HepG2 (cell line): ENCODE measurements at regions not wholly inside any gene's neighbourhood (a gene's known extent, or its start where the extent isn't known, plus 50 kb on each side); places are given as distances from the start of the nearest gene placed in this dataset.

ENCODE experiments used
- ATAC-seq: fragments of 200-7000 bp; cut with Tn5 transposase; 3 replicates; pipeline ENCODE4 v1.9.1; 2020; ENCODE audit warnings: mild to moderate bottlenecking, moderate library complexity
- BruUV-seq: library from RNA; stranded (reverse); fragments of 400-500 nt; replicated peaks from 2 replicates; lab custom pipeline; 2021; lab: Mats Ljungman, UMichigan
- CTCF ChIA-PET: fragments of 300-600 bp; formaldehyde crosslinking; extraction: SDS; loops from one replicate; lab custom pipeline; 2021; ENCODE audit warnings: low total read pairs, inconsistent platforms, low intra/inter-chr PET ratio; lab: Yijun Ruan, JAX
- POLR2A ChIA-PET: fragments of 350-600 bp; sonication (Branson Sonifier 250); formaldehyde crosslinking; loops from one replicate; lab custom pipeline; 2020; ENCODE audit warnings: antibody characterized with exemption, inconsistent platforms; lab: Yijun Ruan, JAX
- DNase-seq: peaks from one replicate; pipeline ENCODE4 v3.0.0-alpha.2; 2015; ENCODE audit warnings: low spot score
- FAIRE-seq: peaks from 3 replicates; lab custom pipeline; 2011; peaks lifted over from hg19 to GRCh38; lab: Jason Lieb, UNC
- H2AFZ ChIP-seq: one replicate; pipeline ENCODE4 v1.6.1; 2011; ENCODE audit warnings: low read length, inconsistent platforms
- H3K27ac ChIP-seq: fragments of 300-600 bp; 3 replicates; pipeline ENCODE4 v1.8.0; 2011; ENCODE audit warnings: mixed run types, mild to moderate bottlenecking, mixed read lengths, low read length, inconsistent platforms; ENCODE audit not compliant: insufficient read depth; ENCODE audit errors: extremely low read length
- H3K27me3 ChIP-seq, 2 experiments: fragments of 200-600 bp in 1 of 2; 2 replicates in 1 of 2; 3 replicates in 1 of 2; pipeline versions ENCODE4 v1.6.0 to v1.8.0; 2011; ENCODE audit warnings: low read length in 2 of 2, mild to moderate bottlenecking in 2 of 2, moderate library complexity in 2 of 2, inconsistent platforms in 1 of 2; ENCODE audit not compliant: insufficient read depth in 2 of 2, control insufficient read depth in 1 of 2
- H3K36me3 ChIP-seq, 2 experiments: fragments of 200-600 bp in 1 of 2; replicated peaks in 1 of 2; 2 replicates in 1 of 2; 3 replicates in 1 of 2; pipeline versions ENCODE4 v1.5.1 to v1.8.0; 2011; ENCODE audit warnings: low read length in 2 of 2, inconsistent platforms in 1 of 2; ENCODE audit not compliant: insufficient read depth in 2 of 2, control insufficient read depth in 1 of 2
- H3K4me1 ChIP-seq: 2 replicates; pipeline ENCODE4 v1.5.1; 2012; ENCODE audit warnings: low read length, inconsistent platforms; ENCODE audit not compliant: insufficient read depth
- H3K4me2 ChIP-seq: 2 replicates; pipeline ENCODE4 v1.6.0; 2011; ENCODE audit warnings: low read depth, low read length, inconsistent platforms
- H3K4me3 ChIP-seq, 3 experiments: fragments of 200-600 bp in 1 of 3; sonication (generic), shearing (Covaris generic) in 1 of 3; replicated peaks in 1 of 3; 2 replicates each; pipeline ENCODE4 v1.5.1; 2011 to 2016; ENCODE audit warnings: low read length in 3 of 3, inconsistent platforms in 2 of 3, low read depth in 2 of 3, mild to moderate bottlenecking in 2 of 3, control low read depth in 1 of 3, mixed read lengths in 1 of 3; ENCODE audit not compliant: insufficient read depth in 1 of 3
- H3K79me2 ChIP-seq: one replicate; pipeline ENCODE4 v1.6.1; 2011; ENCODE audit warnings: low read length, inconsistent platforms; ENCODE audit not compliant: insufficient read depth
- H3K9ac ChIP-seq: 2 replicates; pipeline ENCODE4 v1.6.0; 2011; ENCODE audit warnings: mild to moderate bottlenecking, low read depth, low read length, inconsistent platforms; ENCODE audit not compliant: insufficient read depth
- H3K9me3 ChIP-seq: 2 replicates; pipeline ENCODE4 v1.5.1; 2012; ENCODE audit warnings: mild to moderate bottlenecking, low read length
- H4K20me1 ChIP-seq: 2 replicates; pipeline ENCODE4 v1.6.0; 2011; ENCODE audit warnings: inconsistent platforms, mild to moderate bottlenecking, low read length, moderate library complexity; ENCODE audit not compliant: insufficient read depth
- CBX2 ChIP-seq, 2 experiments: fragments of 200-600 bp in 1 of 2; sonication (generic); formaldehyde crosslinking in 1 of 2; IDR thresholded peaks; 2 replicates each; pipeline versions ENCODE4 v1.7.0 to v1.8.1; 2018 to 2022; ENCODE audit warnings: low read depth in 2 of 2, low read length in 1 of 2, mild to moderate bottlenecking in 1 of 2, missing genetic modification reagents in 1 of 2
- CREB1 ChIP-seq, 2 experiments: fragments of 450-650 bp in 1 of 2; IDR thresholded peaks; 2 replicates each; pipeline ENCODE4 v1.6.1; 2016 to 2017; ENCODE audit warnings: control low read depth in 1 of 2, mild to moderate bottlenecking in 1 of 2, missing compliant biosample characterization in 1 of 2, missing genetic modification characterization in 1 of 2
- DMAP1 ChIP-seq: IDR thresholded peaks from 2 replicates; pipeline ENCODE4 v1.6.1; 2016
- MIXL1 ChIP-seq: IDR thresholded peaks from 2 replicates; pipeline ENCODE4 v1.6.1; 2016
- NR2F1 ChIP-seq, 2 experiments: fragments of 450-650 bp in 1 of 2; formaldehyde crosslinking in 1 of 2; IDR thresholded peaks; 2 replicates each; pipeline versions ENCODE4 v1.5.0 to v1.6.1; 2016 to 2020; ENCODE audit warnings: mild to moderate bottlenecking in 1 of 2, missing compliant biosample characterization in 1 of 2, missing genetic modification reagents in 1 of 2, moderate library complexity in 1 of 2
- SOX6 ChIP-seq, 2 experiments: fragments of 450-650 bp in 1 of 2; sonication (generic) in 1 of 2; formaldehyde crosslinking in 1 of 2; IDR thresholded peaks; 2 replicates each; pipeline versions ENCODE4 v1.4.0 to v1.6.1; 2017 to 2020; ENCODE audit warnings: antibody characterized with exemption in 1 of 2, mild to moderate bottlenecking in 1 of 2, missing genetic modification reagents in 1 of 2
- ZNF451 ChIP-seq: sonication (generic); formaldehyde crosslinking; IDR thresholded peaks from 2 replicates; pipeline ENCODE4 v1.5.0; 2020; ENCODE audit warnings: mild to moderate bottlenecking, missing genetic modification reagents
- ZNF7 ChIP-seq: IDR thresholded peaks from 2 replicates; pipeline ENCODE4 v1.6.1; 2016; ENCODE audit warnings: missing biosample characterization, missing genetic modification reagents
- ZNF724P ChIP-seq: sonication (generic); formaldehyde crosslinking; IDR thresholded peaks from 2 replicates; pipeline ENCODE4 v1.8.0; 2022; ENCODE audit warnings: missing genetic modification reagents, borderline replicate concordance
- WGBS: methylation state at CpG from one replicate; pipeline ENCODE4 v1.1.6; 2017; ENCODE audit warnings: low lambda C conversion rate; 5-methylcytosine and 5-hydroxymethylcytosine counted together
- in situ Hi-C: cut with HindIII; loops from 2 replicates; pipeline ENCODE4 v1.10.0; 2017; ENCODE audit warnings: low pct_unique_long_range_greater_than_20kb; ENCODE audit not compliant: extremely low pct_ligation_motif_present
- intact Hi-C: fragments of 100-400 bp; cut with micrococcal nuclease; formaldehyde crosslinking; loops from one replicate; pipeline ENCODE4 v1.10.0; 2022; ENCODE audit not compliant: unreplicated experiment
- TF ChIP-seq, protein P1 (sequence below): sonication (generic); formaldehyde crosslinking; IDR thresholded peaks from 2 replicates; pipeline ENCODE4 v1.8.1; 2023; ENCODE audit warnings: mild to moderate bottlenecking, missing genetic modification reagents
- TF ChIP-seq, protein P2 (sequence below): sonication (generic); formaldehyde crosslinking; IDR thresholded peaks from 2 replicates; pipeline ENCODE4 v1.4.0; 2020; ENCODE audit warnings: missing genetic modification reagents
- TF ChIP-seq, protein P3 (sequence below): sonication (generic); formaldehyde crosslinking; IDR thresholded peaks from 2 replicates; pipeline ENCODE4 v1.8.0; 2022; ENCODE audit warnings: mild to moderate bottlenecking, missing genetic modification reagents, moderate library complexity
- TF ChIP-seq, protein P4 (sequence below): IDR thresholded peaks from 2 replicates; pipeline ENCODE4 v1.6.1; 2016
- TF ChIP-seq, protein P5 (sequence below): sonication (generic); formaldehyde crosslinking; IDR thresholded peaks from 2 replicates; pipeline ENCODE4 v1.5.0; 2020; ENCODE audit warnings: missing genetic modification reagents

DNA sequence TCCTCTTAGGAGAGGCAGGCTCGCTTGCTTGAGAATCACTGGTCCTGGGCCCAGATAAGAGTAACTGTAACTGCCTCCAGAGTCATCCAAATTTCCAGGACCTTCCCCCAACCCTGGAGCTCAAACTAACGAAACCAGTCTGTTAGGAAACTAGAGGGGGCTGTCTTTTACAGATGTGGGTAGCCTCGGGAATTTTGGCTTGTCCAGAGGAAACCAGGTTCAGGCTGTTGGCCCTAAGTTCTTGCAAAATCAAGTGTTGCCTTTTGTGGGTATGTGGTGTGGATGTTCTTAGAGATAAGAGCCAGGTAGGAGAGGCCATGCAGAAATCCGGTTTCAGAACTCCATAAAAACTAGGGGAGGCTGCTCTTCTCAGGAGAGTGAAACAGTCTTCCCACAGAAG is 125.0 kb upstream of the DLX2 start:
- no peaks in the 10 kb centered on the region for H3K79me2 ChIP-seq
- H2AFZ ChIP-seq: no peak overlapping the region
- 14% methylated on average over 4 of the region's 4 CpGs for WGBS
- H4K20me1 ChIP-seq: no peaks in the 10 kb centered on the region
- peaks cover 1 to 35% of the 10 kb centered on the region in 2 experiments; a peak in 4 of 5 replicates for H3K27me3 ChIP-seq
- BruUV-seq: no TSS peak
- intact Hi-C loops: loop anchor here (2.0 kb wide), 1 partner anchor 55 kb away; no protein-coding TSS in a partner anchor
- no peak for FAIRE-seq
- no peak overlapping the region for H3K4me2 ChIP-seq
- ChIA-PET POLR2A (no interaction called here), CTCF (no interaction called here)
- in situ Hi-C loops: no loop called here
- no peak overlapping the region for H3K9ac ChIP-seq
- no peak for ATAC-seq
- no peaks in the 10 kb centered on the region for H3K9me3 ChIP-seq
- no peaks in the 10 kb centered on the region for H3K36me3 ChIP-seq
- H3K27ac ChIP-seq: no peak overlapping the region
- no peak for DNase-seq
- no peak overlapping the region for H3K4me3 ChIP-seq
- peaks cover 15% of the 10 kb centered on the region; the same call in 1 of the 2 replicates for H3K4me1 ChIP-seq
- no peak for TF ChIP-seq DMAP1 (CRISPR knock-in tag)
- TF ChIP-seq ZNF7: no peak
- TF ChIP-seq CBX2 (IDR thresholded peaks at IDR 0.05; ENCODE audit: low read depth, low read length): no peak
- TF ChIP-seq CBX2 (CRISPR knock-in tag; IDR thresholded peaks at IDR 0.05; ENCODE audit: low read depth): no peak
- TF ChIP-seq ZNF451 (CRISPR knock-in tag): no peak
- TF ChIP-seq, protein P1, sequence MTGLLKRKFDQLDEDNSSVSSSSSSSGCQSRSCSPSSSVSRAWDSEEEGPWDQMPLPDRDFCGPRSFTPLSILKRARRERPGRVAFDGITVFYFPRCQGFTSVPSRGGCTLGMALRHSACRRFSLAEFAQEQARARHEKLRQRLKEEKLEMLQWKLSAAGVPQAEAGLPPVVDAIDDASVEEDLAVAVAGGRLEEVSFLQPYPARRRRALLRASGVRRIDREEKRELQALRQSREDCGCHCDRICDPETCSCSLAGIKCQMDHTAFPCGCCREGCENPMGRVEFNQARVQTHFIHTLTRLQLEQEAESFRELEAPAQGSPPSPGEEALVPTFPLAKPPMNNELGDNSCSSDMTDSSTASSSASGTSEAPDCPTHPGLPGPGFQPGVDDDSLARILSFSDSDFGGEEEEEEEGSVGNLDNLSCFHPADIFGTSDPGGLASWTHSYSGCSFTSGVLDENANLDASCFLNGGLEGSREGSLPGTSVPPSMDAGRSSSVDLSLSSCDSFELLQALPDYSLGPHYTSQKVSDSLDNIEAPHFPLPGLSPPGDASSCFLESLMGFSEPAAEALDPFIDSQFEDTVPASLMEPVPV (CRISPR knock-in tag): no peak
- TF ChIP-seq ZNF724P (CRISPR knock-in tag): no peak
- no peak for TF ChIP-seq MIXL1 (CRISPR knock-in tag)
- TF ChIP-seq, protein P2, sequence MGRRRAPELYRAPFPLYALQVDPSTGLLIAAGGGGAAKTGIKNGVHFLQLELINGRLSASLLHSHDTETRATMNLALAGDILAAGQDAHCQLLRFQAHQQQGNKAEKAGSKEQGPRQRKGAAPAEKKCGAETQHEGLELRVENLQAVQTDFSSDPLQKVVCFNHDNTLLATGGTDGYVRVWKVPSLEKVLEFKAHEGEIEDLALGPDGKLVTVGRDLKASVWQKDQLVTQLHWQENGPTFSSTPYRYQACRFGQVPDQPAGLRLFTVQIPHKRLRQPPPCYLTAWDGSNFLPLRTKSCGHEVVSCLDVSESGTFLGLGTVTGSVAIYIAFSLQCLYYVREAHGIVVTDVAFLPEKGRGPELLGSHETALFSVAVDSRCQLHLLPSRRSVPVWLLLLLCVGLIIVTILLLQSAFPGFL (CRISPR knock-in tag): no peak
- TF ChIP-seq, protein P3, sequence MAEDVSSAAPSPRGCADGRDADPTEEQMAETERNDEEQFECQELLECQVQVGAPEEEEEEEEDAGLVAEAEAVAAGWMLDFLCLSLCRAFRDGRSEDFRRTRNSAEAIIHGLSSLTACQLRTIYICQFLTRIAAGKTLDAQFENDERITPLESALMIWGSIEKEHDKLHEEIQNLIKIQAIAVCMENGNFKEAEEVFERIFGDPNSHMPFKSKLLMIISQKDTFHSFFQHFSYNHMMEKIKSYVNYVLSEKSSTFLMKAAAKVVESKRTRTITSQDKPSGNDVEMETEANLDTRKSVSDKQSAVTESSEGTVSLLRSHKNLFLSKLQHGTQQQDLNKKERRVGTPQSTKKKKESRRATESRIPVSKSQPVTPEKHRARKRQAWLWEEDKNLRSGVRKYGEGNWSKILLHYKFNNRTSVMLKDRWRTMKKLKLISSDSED: no peak
- TF ChIP-seq, protein P4, sequence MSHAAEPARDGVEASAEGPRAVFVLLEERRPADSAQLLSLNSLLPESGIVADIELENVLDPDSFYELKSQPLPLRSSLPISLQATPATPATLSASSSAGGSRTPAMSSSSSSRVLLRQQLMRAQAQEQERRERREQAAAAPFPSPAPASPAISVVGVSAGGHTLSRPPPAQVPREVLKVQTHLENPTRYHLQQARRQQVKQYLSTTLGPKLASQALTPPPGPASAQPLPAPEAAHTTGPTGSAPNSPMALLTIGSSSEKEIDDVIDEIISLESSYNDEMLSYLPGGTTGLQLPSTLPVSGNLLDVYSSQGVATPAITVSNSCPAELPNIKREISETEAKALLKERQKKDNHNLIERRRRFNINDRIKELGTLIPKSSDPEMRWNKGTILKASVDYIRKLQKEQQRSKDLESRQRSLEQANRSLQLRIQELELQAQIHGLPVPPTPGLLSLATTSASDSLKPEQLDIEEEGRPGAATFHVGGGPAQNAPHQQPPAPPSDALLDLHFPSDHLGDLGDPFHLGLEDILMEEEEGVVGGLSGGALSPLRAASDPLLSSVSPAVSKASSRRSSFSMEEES: no peak
- TF ChIP-seq SOX6 (IDR thresholded peaks at IDR 0.05): no peak
- no peak for TF ChIP-seq SOX6 (CRISPR knock-in tag; IDR thresholded peaks at IDR 0.05)
- no peak for TF ChIP-seq NR2F1 (CRISPR knock-in tag; IDR thresholded peaks at IDR 0.05)
- TF ChIP-seq, protein P5, sequence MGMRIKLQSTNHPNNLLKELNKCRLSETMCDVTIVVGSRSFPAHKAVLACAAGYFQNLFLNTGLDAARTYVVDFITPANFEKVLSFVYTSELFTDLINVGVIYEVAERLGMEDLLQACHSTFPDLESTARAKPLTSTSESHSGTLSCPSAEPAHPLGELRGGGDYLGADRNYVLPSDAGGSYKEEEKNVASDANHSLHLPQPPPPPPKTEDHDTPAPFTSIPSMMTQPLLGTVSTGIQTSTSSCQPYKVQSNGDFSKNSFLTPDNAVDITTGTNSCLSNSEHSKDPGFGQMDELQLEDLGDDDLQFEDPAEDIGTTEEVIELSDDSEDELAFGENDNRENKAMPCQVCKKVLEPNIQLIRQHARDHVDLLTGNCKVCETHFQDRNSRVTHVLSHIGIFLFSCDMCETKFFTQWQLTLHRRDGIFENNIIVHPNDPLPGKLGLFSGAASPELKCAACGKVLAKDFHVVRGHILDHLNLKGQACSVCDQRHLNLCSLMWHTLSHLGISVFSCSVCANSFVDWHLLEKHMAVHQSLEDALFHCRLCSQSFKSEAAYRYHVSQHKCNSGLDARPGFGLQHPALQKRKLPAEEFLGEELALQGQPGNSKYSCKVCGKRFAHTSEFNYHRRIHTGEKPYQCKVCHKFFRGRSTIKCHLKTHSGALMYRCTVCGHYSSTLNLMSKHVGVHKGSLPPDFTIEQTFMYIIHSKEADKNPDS (CRISPR knock-in tag): no peak
- TF ChIP-seq CREB1 (IDR thresholded peaks at IDR 0.05): no peak
- TF ChIP-seq CREB1 (CRISPR knock-in tag; IDR thresholded peaks at IDR 0.05): no peak
